Neuronal stem cell (in vitro differentiated cells): ENCODE measurements at regions not wholly inside any gene's neighbourhood (a gene's known extent, or its start where the extent isn't known, plus 50 kb on each side); places are given as distances from the start of the nearest gene placed in this dataset.

Experiments used
- DNase-seq: peaks from one replicate; pipeline ENCODE4 v3.0.0-alpha.2; 2013; ENCODE audit warnings: low spot score
- H2AFZ ChIP-seq: one replicate; pipeline ENCODE4 v1.6.1; 2013; ENCODE audit warnings: mild to moderate bottlenecking, low read length, inconsistent platforms
- H2AK5ac ChIP-seq: 2 replicates; pipeline ENCODE4 v1.6.1; 2013; ENCODE audit warnings: low read depth, mild to moderate bottlenecking, inconsistent platforms, low read length, moderate library complexity, mixed read lengths
- H2BK120ac ChIP-seq: 2 replicates; pipeline ENCODE4 v1.6.1; 2013; ENCODE audit warnings: low read depth, mild to moderate bottlenecking, inconsistent platforms, low read length, moderate library complexity, mixed read lengths
- H2BK12ac ChIP-seq: one replicate; pipeline ENCODE4 v1.6.1; 2013; ENCODE audit warnings: low read length, inconsistent platforms
- H2BK15ac ChIP-seq: 2 replicates; pipeline ENCODE4 v1.6.1; 2013; ENCODE audit warnings: mild to moderate bottlenecking, low read length, inconsistent platforms, mixed read lengths
- H2BK5ac ChIP-seq: one replicate; pipeline ENCODE4 v1.6.1; 2013; ENCODE audit warnings: inconsistent platforms, mild to moderate bottlenecking, low read length, moderate library complexity
- H3K14ac ChIP-seq: one replicate; pipeline ENCODE4 v1.6.1; 2013; ENCODE audit warnings: low read length, inconsistent platforms
- H3K18ac ChIP-seq: 2 replicates; pipeline ENCODE4 v1.6.1; 2013; ENCODE audit warnings: low read length, inconsistent platforms
- H3K23ac ChIP-seq: 2 replicates; pipeline ENCODE4 v1.6.1; 2013; ENCODE audit warnings: low read depth, mild to moderate bottlenecking, mixed read lengths, low read length, inconsistent platforms; ENCODE audit not compliant: poor library complexity
- H3K27ac ChIP-seq: replicated peaks from 3 replicates; pipeline ENCODE4 v1.5.1; 2013; ENCODE audit warnings: low read length, inconsistent platforms
- H3K27me3 ChIP-seq, 3 experiments: 2 replicates each; pipeline ENCODE4 v1.6.1; 2013; ENCODE audit warnings: low read length in 3 of 3, mild to moderate bottlenecking in 2 of 3, inconsistent platforms in 1 of 3, low read depth in 1 of 3, mixed read lengths in 1 of 3, moderate library complexity in 1 of 3; ENCODE audit not compliant: control insufficient read depth in 3 of 3, insufficient read depth in 3 of 3
- H3K36me3 ChIP-seq, 2 donors: replicated peaks in 1 of 2; 2 replicates each; pipeline ENCODE4 v1.6.1; 2013; ENCODE audit warnings: low read length in 2 of 2; ENCODE audit not compliant: control insufficient read depth in 2 of 2, insufficient read depth in 2 of 2
- H3K4ac ChIP-seq: 2 replicates; pipeline ENCODE4 v1.6.1; 2013; ENCODE audit warnings: inconsistent platforms, mild to moderate bottlenecking, low read length, moderate library complexity
- H3K4me1 ChIP-seq, 2 donors: 1 replicate in 1 of 2; 2 replicates in 1 of 2; pipeline ENCODE4 v1.6.1; 2013; ENCODE audit warnings: low read length in 2 of 2, low read depth in 1 of 2; ENCODE audit not compliant: control insufficient read depth in 2 of 2, insufficient read depth in 1 of 2
- H3K4me2 ChIP-seq: one replicate; pipeline ENCODE4 v1.6.1; 2013; ENCODE audit warnings: mild to moderate bottlenecking, low read length, inconsistent platforms; ENCODE audit not compliant: insufficient read depth, poor library complexity, severe bottlenecking
- H3K4me3 ChIP-seq, 2 donors: 2 replicates each; pipeline ENCODE4 v1.5.1; 2013; ENCODE audit warnings: low read length in 2 of 2, mild to moderate bottlenecking in 2 of 2, inconsistent platforms in 1 of 2, moderate library complexity in 1 of 2
- H3K79me1 ChIP-seq: one replicate; pipeline ENCODE4 v1.6.1; 2013; ENCODE audit warnings: low read depth, mild to moderate bottlenecking, inconsistent platforms, low read length, moderate library complexity
- H3K9ac ChIP-seq: one replicate; pipeline ENCODE4 v1.6.1; 2013; ENCODE audit warnings: mild to moderate bottlenecking, low read depth, low read length, inconsistent platforms; ENCODE audit not compliant: poor library complexity
- H3K9me3 ChIP-seq, 2 donors: replicated peaks in 1 of 2; 2 replicates each; pipeline versions ENCODE3 to v1.6.1; 2013; ENCODE audit warnings: low read length in 2 of 2, mild to moderate bottlenecking in 2 of 2, inconsistent platforms in 1 of 2, low read depth in 1 of 2, mixed read lengths in 1 of 2, moderate library complexity in 1 of 2; ENCODE audit not compliant: control insufficient read depth in 2 of 2, insufficient read depth in 1 of 2
- H4K8ac ChIP-seq: one replicate; pipeline ENCODE4 v1.6.1; 2013; ENCODE audit warnings: low read depth, mild to moderate bottlenecking, inconsistent platforms, low read length, moderate library complexity
- H4K91ac ChIP-seq: one replicate; pipeline ENCODE4 v1.6.1; 2013; ENCODE audit warnings: low read length, low read depth, mild to moderate bottlenecking, inconsistent platforms; ENCODE audit not compliant: poor library complexity
- WGBS, 2 donors: extraction: QIAGEN DNeasy Blood & Tissue Kit; methylation state at CpG; one replicate each; pipeline ENCODE4 v1.1.7; 2013; ENCODE audit warnings: missing lambda C conversion rate in 2 of 2, mixed read lengths in 1 of 2; ENCODE audit not compliant: insufficient read length in 2 of 2, insufficient replicate concordance in 1 of 2; ENCODE audit errors: extremely low coverage in 2 of 2; 5-methylcytosine and 5-hydroxymethylcytosine counted together

GRCh38 chr10:94077042-94077441 lies 83.3 kb downstream of the PLCE1 start:
- no peak overlapping the region for H4K91ac ChIP-seq
- H3K4me1 ChIP-seq, result no peaks in the 10 kb centered on the region
- no peak overlapping the region for H3K4me3 ChIP-seq
- H2BK5ac ChIP-seq, result no peak overlapping the region
- no peaks in the 10 kb centered on the region for H3K9me3 ChIP-seq
- no peak overlapping the region for H3K27ac ChIP-seq
- no peak overlapping the region for H3K4ac ChIP-seq
- WGBS, 2 donors, result 100% methylated on average over 1 of the region's 4 CpGs; no CpG with 5 or more reads in 1 of the 2 donors
- H3K14ac ChIP-seq, result no peak overlapping the region
- no peak for DNase-seq
- no peak overlapping the region for H4K8ac ChIP-seq
- no peak overlapping the region for H3K23ac ChIP-seq
- no peak overlapping the region for H2AK5ac ChIP-seq
- no peak overlapping the region for H3K4me2 ChIP-seq
- H2AFZ ChIP-seq, result no peak overlapping the region
- H2BK15ac ChIP-seq, result no peak overlapping the region
- H3K36me3 ChIP-seq, result no peaks in the 10 kb centered on the region
- no peaks in the 10 kb centered on the region for H3K79me1 ChIP-seq
- no peak overlapping the region for H2BK12ac ChIP-seq
- H2BK120ac ChIP-seq, result no peak overlapping the region
- H3K27me3 ChIP-seq, result no peaks in the 10 kb centered on the region
- H3K9ac ChIP-seq, result no peak overlapping the region
- H3K18ac ChIP-seq, result no peak overlapping the region

GRCh38 chr10:94080108-94080507 lies 86.4 kb downstream of the PLCE1 start:
- no peak overlapping the region for H2AFZ ChIP-seq
- no peak overlapping the region for H3K9ac ChIP-seq

GRCh38 chr10:94083662-94084265 lies 90.0 kb downstream of the PLCE1 start:
- H4K8ac ChIP-seq, result no peak overlapping the region
- H3K23ac ChIP-seq, result no peak overlapping the region
- H3K79me1 ChIP-seq, result no peaks in the 10 kb centered on the region
- no peak overlapping the region for H3K14ac ChIP-seq
- H3K4me3 ChIP-seq, result no peak overlapping the region
- no peak overlapping the region for H3K18ac ChIP-seq
- H4K91ac ChIP-seq, result no peak overlapping the region
- H2AFZ ChIP-seq, result no peak overlapping the region
- no peak overlapping the region for H3K9ac ChIP-seq
- H2BK120ac ChIP-seq, result no peak overlapping the region
- no CpG with 5 or more reads among the region's 5 CpGs for WGBS, 2 donors
- no peak overlapping the region for H2BK12ac ChIP-seq
- H2BK5ac ChIP-seq, result peak overlapping the region; percentile 20
- H3K4ac ChIP-seq, result no peak overlapping the region
- H3K36me3 ChIP-seq, result no peaks in the 10 kb centered on the region
- no peak overlapping the region for H2BK15ac ChIP-seq
- no peak overlapping the region for H3K4me2 ChIP-seq
- no peaks in the 10 kb centered on the region for H3K27me3 ChIP-seq
- no peak for DNase-seq
- H3K4me1 ChIP-seq, result no peaks in the 10 kb centered on the region
- no peak overlapping the region for H2AK5ac ChIP-seq
- no peaks in the 10 kb centered on the region for H3K9me3 ChIP-seq
- no peak overlapping the region for H3K27ac ChIP-seq

More at GRCh38 chr10:94080108-94080507, 86.4 kb downstream of the PLCE1 start:
- H3K36me3 ChIP-seq, result no peaks in the 10 kb centered on the region
- no peak overlapping the region for H2BK15ac ChIP-seq
- H3K14ac ChIP-seq, result no peak overlapping the region
- no peak overlapping the region for H4K91ac ChIP-seq
- no peak overlapping the region for H2BK12ac ChIP-seq
- H2BK5ac ChIP-seq, result no peak overlapping the region
- no peak overlapping the region for H2AK5ac ChIP-seq
- H4K8ac ChIP-seq, result no peak overlapping the region
- H3K23ac ChIP-seq, result no peak overlapping the region
- no peak overlapping the region for H3K4me2 ChIP-seq
- no peak overlapping the region for H2BK120ac ChIP-seq
- no peaks in the 10 kb centered on the region for H3K4me1 ChIP-seq
- H3K27ac ChIP-seq, result no peak overlapping the region
- no peak overlapping the region for H3K4me3 ChIP-seq
- no peak overlapping the region for H3K18ac ChIP-seq
- no peak for DNase-seq
- no peaks in the 10 kb centered on the region for H3K9me3 ChIP-seq
- no peaks in the 10 kb centered on the region for H3K79me1 ChIP-seq
- no peak overlapping the region for H3K4ac ChIP-seq
- H3K27me3 ChIP-seq, result no peaks in the 10 kb centered on the region

- H4K8ac ChIP-seq, result no peak overlapping the region
- peak overlapping the region; percentile 20 for H2BK5ac ChIP-seq
- H3K9me3 ChIP-seq, result no peaks in the 10 kb centered on the region
- no peak overlapping the region for H2AK5ac ChIP-seq
- no peak overlapping the region for H3K27ac ChIP-seq
- H3K23ac ChIP-seq, result no peak overlapping the region
- DNase-seq, result no peak
- no peaks in the 10 kb centered on the region for H3K79me1 ChIP-seq
- H2BK120ac ChIP-seq, result no peak overlapping the region
- no peak overlapping the region for H3K18ac ChIP-seq
- H3K9ac ChIP-seq, result no peak overlapping the region
- no peak overlapping the region for H2BK12ac ChIP-seq
- H3K4me2 ChIP-seq, result no peak overlapping the region
- H3K14ac ChIP-seq, result no peak overlapping the region
- no peaks in the 10 kb centered on the region for H3K27me3 ChIP-seq
- no CpG with 5 or more reads among the region's 5 CpGs for WGBS, 2 donors
- no peak overlapping the region for H2BK15ac ChIP-seq
- no peak overlapping the region for H3K4me3 ChIP-seq
- H3K4me1 ChIP-seq, result no peaks in the 10 kb centered on the region
- H4K91ac ChIP-seq, result no peak overlapping the region
- H3K4ac ChIP-seq, result no peak overlapping the region
- H3K36me3 ChIP-seq, result no peaks in the 10 kb centered on the region
- no peak overlapping the region for H2AFZ ChIP-seq
These were observed 90.6 kb downstream of the PLCE1 start for GRCh38 chr10:94084344-94084743.
